Ishikawa (cell line): ENCODE measurements at regions not wholly inside any gene's neighbourhood (a gene's known extent, or its start where the extent isn't known, plus 50 kb on each side); places are given as distances from the start of the nearest gene placed in this dataset.

Source experiments
- EP300 ChIP-seq: IDR thresholded peaks from 2 replicates; pipeline ENCODE4 v1.6.1; 2012; ENCODE audit warnings: borderline replicate concordance
- TCF12 ChIP-seq: IDR thresholded peaks from 2 replicates; pipeline ENCODE4 v1.6.1; 2012; ENCODE audit warnings: low read depth
- ZBTB7A ChIP-seq: IDR thresholded peaks from 2 replicates; pipeline ENCODE4 v1.6.1; 2012; ENCODE audit warnings: low read depth

GRCh38 chr4:19739101-19739651 is 512.5 kb upstream of the SLIT2 start:
- TF ChIP-seq EP300, result peak; percentile 98
- no peak for TF ChIP-seq ZBTB7A
- peak; percentile 95 for TF ChIP-seq TCF12
